ENCODE measurements at regions not wholly inside any gene's neighbourhood (a gene's known extent, or its start where the extent isn't known, plus 50 kb on each side); places are given as distances from the start of the nearest gene placed in this dataset.
A peak's percentile ranks its signal among the peaks of the same experiment; 100 is the strongest.

DNA sequence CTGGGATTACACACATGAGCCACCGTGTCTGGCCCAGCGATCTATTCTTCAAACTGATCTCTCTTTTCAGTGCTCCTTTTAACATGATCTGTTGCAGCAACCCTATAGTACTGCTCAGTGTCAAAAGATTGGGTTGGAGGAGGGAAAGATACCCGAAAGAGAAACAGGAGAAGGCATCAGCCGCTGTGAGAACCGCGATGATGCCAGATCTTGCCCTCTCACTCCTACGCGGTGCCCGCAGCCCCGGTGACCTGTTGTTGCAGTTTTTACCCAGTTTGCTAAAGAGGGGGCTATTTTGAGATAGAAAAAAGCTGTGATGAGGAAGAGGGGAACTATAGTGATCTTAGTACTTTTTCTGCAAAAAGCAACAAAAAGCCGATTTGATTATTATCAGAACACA, 335.5 kb downstream of the KCNS3 start:
- Histone ChIP-seq H3K27me3 (ENCODE audit: control insufficient read depth, insufficient read depth, low read length) (no peaks in the 10 kb centered on the region), H3K36me3 (ENCODE audit: control insufficient read depth, insufficient read depth, low read length) (no peaks in the 10 kb centered on the region), H3K4me3 (ENCODE audit: low read depth, low read length) (no peak overlapping the region)
- no peak for TF ChIP-seq CTCF (IDR thresholded peaks at IDR 0.05; ENCODE audit: insufficient read depth, low read length, poor library complexity, severe bottlenecking)
- no peak for DNase-seq (ENCODE audit: low read depth)

DNA sequence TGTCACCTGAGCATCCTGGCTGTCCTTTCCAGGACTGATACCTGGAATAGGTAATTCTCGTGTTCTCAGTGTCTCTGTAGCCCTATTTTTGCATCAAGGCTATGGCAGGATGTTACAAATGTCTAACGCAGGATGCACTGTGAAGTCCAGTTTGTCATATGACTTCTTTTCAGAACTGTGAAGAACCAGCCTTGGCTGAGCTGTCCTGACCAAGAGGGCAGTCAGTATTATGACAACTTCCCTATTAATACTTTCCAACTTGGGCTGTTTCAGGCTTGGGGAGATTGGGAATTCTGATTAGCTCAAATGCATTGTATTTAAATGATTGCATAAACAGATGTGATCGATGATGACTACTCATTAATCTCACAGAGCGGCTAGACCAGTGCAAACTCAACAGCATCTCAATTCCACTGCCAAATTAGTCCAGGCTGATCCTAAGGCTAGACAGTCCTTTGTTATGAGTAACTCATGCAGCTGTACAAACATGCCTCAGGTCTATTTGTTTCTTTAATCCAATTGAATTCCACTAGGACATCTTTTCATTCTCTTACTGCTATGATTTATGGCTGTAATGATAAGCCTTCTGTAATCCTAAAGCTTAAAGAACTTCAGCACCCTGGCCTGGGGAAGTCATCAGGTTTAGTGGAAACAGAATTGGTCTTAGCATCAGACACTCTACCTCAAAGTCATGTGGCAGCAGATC, 331.6 kb downstream of the KCNS3 start:
- H3K36me3 ChIP-seq (ENCODE audit: control insufficient read depth, insufficient read depth, low read length), result no peaks in the 10 kb centered on the region
- H3K4me3 ChIP-seq (ENCODE audit: low read depth, low read length), result no peak overlapping the region
- no peaks in the 10 kb centered on the region for H3K27me3 ChIP-seq (ENCODE audit: control insufficient read depth, insufficient read depth, low read length)
- TF ChIP-seq CTCF (IDR thresholded peaks at IDR 0.05; ENCODE audit: insufficient read depth, low read length, poor library complexity, severe bottlenecking), result no peak
- peak; percentile 69 for DNase-seq (ENCODE audit: low read depth)

DNA sequence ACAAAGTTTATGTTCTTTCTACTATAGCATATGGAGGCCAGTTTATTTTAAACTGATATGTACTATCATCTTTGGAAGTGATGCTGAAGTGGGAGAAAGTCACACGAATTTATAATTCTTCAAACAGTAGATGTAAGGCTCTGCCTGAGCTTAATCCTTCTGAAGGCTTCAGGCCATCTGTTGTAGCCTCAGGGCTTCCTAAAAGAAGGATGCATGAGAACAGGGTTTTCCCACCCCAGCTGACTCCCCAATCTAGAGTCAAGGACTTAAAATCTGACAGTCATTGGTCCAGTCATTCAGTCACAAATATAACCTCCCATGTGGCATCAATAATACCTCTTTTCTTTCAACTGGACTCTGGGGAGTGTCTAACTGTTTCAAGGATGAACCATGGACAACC, 330.5 kb downstream of the KCNS3 start:
- Histone ChIP-seq H3K4me3 (ENCODE audit: low read depth, low read length) (no peak overlapping the region), H3K36me3 (ENCODE audit: control insufficient read depth, insufficient read depth, low read length) (no peaks in the 10 kb centered on the region), H3K27me3 (ENCODE audit: control insufficient read depth, insufficient read depth, low read length) (no peaks in the 10 kb centered on the region)
- no peak for DNase-seq (ENCODE audit: low read depth)
- TF ChIP-seq CTCF (IDR thresholded peaks at IDR 0.05; ENCODE audit: insufficient read depth, low read length, poor library complexity, severe bottlenecking), result no peak

GRCh38 chr2:18200771-18201170, 322.3 kb downstream of the KCNS3 start:
- no peaks in the 10 kb centered on the region for H3K27me3 ChIP-seq (ENCODE audit: control insufficient read depth, insufficient read depth, low read length)
- H3K36me3 ChIP-seq (ENCODE audit: control insufficient read depth, insufficient read depth, low read length), result no peaks in the 10 kb centered on the region
- no peak for TF ChIP-seq CTCF (IDR thresholded peaks at IDR 0.05; ENCODE audit: insufficient read depth, low read length, poor library complexity, severe bottlenecking)
- no peak overlapping the region for H3K4me3 ChIP-seq (ENCODE audit: low read depth, low read length)
- DNase-seq (ENCODE audit: low read depth), result no peak

DNA sequence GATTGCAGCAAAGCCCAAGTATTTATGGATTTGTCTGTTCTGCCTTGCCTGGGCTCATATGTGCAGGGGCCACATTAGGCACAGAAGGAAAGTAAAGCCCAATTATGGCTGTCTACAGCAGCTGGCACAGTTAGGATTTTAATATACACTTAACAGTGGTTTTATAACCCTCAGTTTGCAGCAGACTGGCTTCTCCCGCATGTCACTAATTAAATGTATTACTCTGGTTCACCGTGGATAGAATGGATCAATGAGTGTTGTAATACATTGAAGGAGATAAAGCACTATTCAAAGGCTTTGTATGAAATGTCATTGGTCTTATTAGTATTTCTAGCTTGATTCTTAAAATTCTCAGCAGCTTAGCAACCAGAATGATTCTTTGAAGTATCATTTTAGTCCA, 320.2 kb downstream of the KCNS3 start:
- no peak overlapping the region for H3K4me3 ChIP-seq (ENCODE audit: low read depth, low read length)
- no peaks in the 10 kb centered on the region for H3K36me3 ChIP-seq (ENCODE audit: control insufficient read depth, insufficient read depth, low read length)
- H3K27me3 ChIP-seq (ENCODE audit: control insufficient read depth, insufficient read depth, low read length), result no peaks in the 10 kb centered on the region
- TF ChIP-seq CTCF (IDR thresholded peaks at IDR 0.05; ENCODE audit: insufficient read depth, low read length, poor library complexity, severe bottlenecking), result no peak
- DNase-seq (ENCODE audit: low read depth), result no peak

- no peak overlapping the region for H3K4me3 ChIP-seq (ENCODE audit: low read depth, low read length)
- no peaks in the 10 kb centered on the region for H3K36me3 ChIP-seq (ENCODE audit: control insufficient read depth, insufficient read depth, low read length)
- TF ChIP-seq CTCF (IDR thresholded peaks at IDR 0.05; ENCODE audit: insufficient read depth, low read length, poor library complexity, severe bottlenecking), result no peak
- no peaks in the 10 kb centered on the region for H3K27me3 ChIP-seq (ENCODE audit: control insufficient read depth, insufficient read depth, low read length)
- DNase-seq (ENCODE audit: low read depth), result peak; percentile 55
These were observed 315.7 kb downstream of the KCNS3 start for GRCh38 chr2:18194161-18194560.
